ENCODE measurements at regions not wholly inside any gene's neighbourhood (a gene's known extent, or its start where the extent isn't known, plus 50 kb on each side); places are given as distances from the start of the nearest gene placed in this dataset.

DNA sequence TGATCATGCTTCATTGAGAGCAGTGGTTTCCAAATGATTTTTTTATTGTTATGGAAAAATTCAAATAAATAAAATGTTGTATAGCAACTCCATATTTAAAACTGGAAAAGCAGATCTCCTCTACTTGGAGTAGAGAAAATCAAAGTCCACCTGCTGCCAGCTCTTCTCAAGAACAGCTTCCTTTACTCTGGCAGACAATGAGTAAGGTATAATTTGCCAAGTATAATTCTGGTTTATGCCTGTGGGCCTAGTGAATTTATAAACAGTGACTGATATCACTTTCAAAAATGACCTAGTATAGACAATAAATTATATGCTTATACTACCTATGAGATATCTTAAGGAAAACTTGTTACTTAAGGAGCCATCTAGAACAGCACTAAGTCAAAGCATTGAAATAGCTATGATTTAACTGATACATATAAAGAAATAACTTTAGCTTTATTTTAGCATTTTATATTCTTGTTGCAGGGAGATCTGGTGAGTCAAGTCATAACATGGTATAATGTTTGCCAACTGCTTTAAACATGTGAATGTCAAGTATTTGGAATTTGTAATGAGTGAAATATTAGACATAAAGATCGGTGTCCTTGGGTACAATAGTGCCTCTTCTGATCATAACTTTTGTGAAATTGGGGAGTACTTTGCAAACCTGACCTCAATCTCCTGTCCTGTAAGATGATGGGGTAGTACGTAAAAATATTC lies 1389.1 kb upstream of the PIK3C3 start:
- TF ChIP-seq, protein P1, sequence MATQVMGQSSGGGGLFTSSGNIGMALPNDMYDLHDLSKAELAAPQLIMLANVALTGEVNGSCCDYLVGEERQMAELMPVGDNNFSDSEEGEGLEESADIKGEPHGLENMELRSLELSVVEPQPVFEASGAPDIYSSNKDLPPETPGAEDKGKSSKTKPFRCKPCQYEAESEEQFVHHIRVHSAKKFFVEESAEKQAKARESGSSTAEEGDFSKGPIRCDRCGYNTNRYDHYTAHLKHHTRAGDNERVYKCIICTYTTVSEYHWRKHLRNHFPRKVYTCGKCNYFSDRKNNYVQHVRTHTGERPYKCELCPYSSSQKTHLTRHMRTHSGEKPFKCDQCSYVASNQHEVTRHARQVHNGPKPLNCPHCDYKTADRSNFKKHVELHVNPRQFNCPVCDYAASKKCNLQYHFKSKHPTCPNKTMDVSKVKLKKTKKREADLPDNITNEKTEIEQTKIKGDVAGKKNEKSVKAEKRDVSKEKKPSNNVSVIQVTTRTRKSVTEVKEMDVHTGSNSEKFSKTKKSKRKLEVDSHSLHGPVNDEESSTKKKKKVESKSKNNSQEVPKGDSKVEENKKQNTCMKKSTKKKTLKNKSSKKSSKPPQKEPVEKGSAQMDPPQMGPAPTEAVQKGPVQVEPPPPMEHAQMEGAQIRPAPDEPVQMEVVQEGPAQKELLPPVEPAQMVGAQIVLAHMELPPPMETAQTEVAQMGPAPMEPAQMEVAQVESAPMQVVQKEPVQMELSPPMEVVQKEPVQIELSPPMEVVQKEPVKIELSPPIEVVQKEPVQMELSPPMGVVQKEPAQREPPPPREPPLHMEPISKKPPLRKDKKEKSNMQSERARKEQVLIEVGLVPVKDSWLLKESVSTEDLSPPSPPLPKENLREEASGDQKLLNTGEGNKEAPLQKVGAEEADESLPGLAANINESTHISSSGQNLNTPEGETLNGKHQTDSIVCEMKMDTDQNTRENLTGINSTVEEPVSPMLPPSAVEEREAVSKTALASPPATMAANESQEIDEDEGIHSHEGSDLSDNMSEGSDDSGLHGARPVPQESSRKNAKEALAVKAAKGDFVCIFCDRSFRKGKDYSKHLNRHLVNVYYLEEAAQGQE (IDR thresholded peaks at IDR 0.05; ENCODE audit: insufficient read depth in 1 of 2, low read depth in 2 of 2, low read length in 2 of 2): no peak
- TF ChIP-seq POLR2AphosphoS5 (IDR thresholded peaks at IDR 0.05; ENCODE audit: low read depth, low read length): no peak
- no peak for TF ChIP-seq TAF1 (IDR thresholded peaks at IDR 0.05; ENCODE audit: borderline replicate concordance, insufficient read depth, low read length)
- TF ChIP-seq SIN3A (IDR thresholded peaks at IDR 0.05; ENCODE audit: borderline replicate concordance, insufficient read depth, low read length): no peak

Data from PFSK-1 (cell line).